Caco-2 (cell line): ENCODE measurements at regions not wholly inside any gene's neighbourhood (a gene's known extent, or its start where the extent isn't known, plus 50 kb on each side); places are given as distances from the start of the nearest gene placed in this dataset.

Experiments used
- BruUV-seq: library from RNA; stranded (reverse); fragments of 400-500 nt; replicated peaks from 2 replicates; lab custom pipeline; 2021; lab: Mats Ljungman, UMichigan
- CTCF ChIA-PET: fragments of 300-600 bp; sonication (Branson Sonifier 250); formaldehyde crosslinking; loops from one replicate; lab custom pipeline; 2022; ENCODE audit warnings: antibody characterized with exemption; lab: Charles Lee
- POLR2A ChIA-PET: fragments of 300-600 bp; sonication (Branson Sonifier 250); formaldehyde crosslinking; loops from one replicate; lab custom pipeline; 2022; ENCODE audit warnings: antibody characterized with exemption; lab: Charles Lee
- DNase-seq, 2 experiments: peaks; one replicate each; pipeline versions ENCODE4 v3.0.0 to v3.0.0-alpha.2; 2020 to 2022
- H3K27me3 ChIP-seq: replicated peaks from 2 replicates; pipeline ENCODE4 v1.6.0; 2011; ENCODE audit warnings: low read length; ENCODE audit not compliant: control insufficient read depth, insufficient read depth
- H3K36me3 ChIP-seq: 2 replicates; pipeline ENCODE4 v1.5.1; 2011; ENCODE audit warnings: low read length; ENCODE audit not compliant: control insufficient read depth, insufficient read depth
- H3K4me1 ChIP-seq: fragments of 250-450 bp; sonication (Bioruptor Pico); 2 replicates; pipeline ENCODE4 v1.5.1; 2020; ENCODE audit warnings: mild to moderate bottlenecking
- H3K4me3 ChIP-seq: 2 replicates; pipeline ENCODE4 v1.5.1; 2011; ENCODE audit warnings: low read depth, mild to moderate bottlenecking, control low read depth, low read length
- H3K9me3 ChIP-seq: fragments of 250-450 bp; sonication (Bioruptor Pico); 2 replicates; pipeline ENCODE4 v1.5.1; 2020; ENCODE audit warnings: mild to moderate bottlenecking, moderate library complexity
- H3K27ac Mint-ChIP-seq: one replicate; pipeline ENCODE4 v1.8.0; 2022; ENCODE audit warnings: mixed read lengths; ENCODE audit not compliant: unreplicated experiment
- H3K27me3 Mint-ChIP-seq: one replicate; pipeline ENCODE4 v1.8.0; 2022; ENCODE audit warnings: mixed read lengths; ENCODE audit not compliant: insufficient read depth, unreplicated experiment
- H3K36me3 Mint-ChIP-seq: one replicate; pipeline ENCODE4 v1.8.0; 2022; ENCODE audit warnings: mild to moderate bottlenecking, mixed read lengths; ENCODE audit not compliant: insufficient read depth, unreplicated experiment
- H3K4me1 Mint-ChIP-seq: one replicate; pipeline ENCODE4 v1.8.0; 2022; ENCODE audit warnings: low read depth, mixed read lengths; ENCODE audit not compliant: unreplicated experiment
- H3K4me3 Mint-ChIP-seq: one replicate; pipeline ENCODE4 v1.8.0; 2022; ENCODE audit warnings: mild to moderate bottlenecking, moderate library complexity, mixed read lengths; ENCODE audit not compliant: unreplicated experiment
- H3K9me3 Mint-ChIP-seq: one replicate; pipeline ENCODE4 v1.8.0; 2022; ENCODE audit warnings: mixed read lengths; ENCODE audit not compliant: unreplicated experiment
- intact Hi-C: fragments of 100-400 bp; cut with micrococcal nuclease; formaldehyde crosslinking; loops from one replicate; pipeline ENCODE4 v1.10.0; 2022; ENCODE audit not compliant: unreplicated experiment
- TF ChIP-seq, protein P1 (sequence below), 2 experiments: fragments of 200-600 bp in 1 of 2; IDR thresholded peaks; 1 replicate in 1 of 2; 2 replicates in 1 of 2; pipeline versions ENCODE4 v1.5.1 to v1.8.0; 2011 to 2022; ENCODE audit warnings: antibody characterized with exemption in 1 of 2, control low read depth in 1 of 2, inconsistent platforms in 1 of 2, low read depth in 1 of 2, low read length in 1 of 2, mild to moderate bottlenecking in 1 of 2, moderate library complexity in 1 of 2; ENCODE audit not compliant: insufficient read depth in 1 of 2, severe bottlenecking in 1 of 2, unreplicated experiment in 1 of 2

DNA sequence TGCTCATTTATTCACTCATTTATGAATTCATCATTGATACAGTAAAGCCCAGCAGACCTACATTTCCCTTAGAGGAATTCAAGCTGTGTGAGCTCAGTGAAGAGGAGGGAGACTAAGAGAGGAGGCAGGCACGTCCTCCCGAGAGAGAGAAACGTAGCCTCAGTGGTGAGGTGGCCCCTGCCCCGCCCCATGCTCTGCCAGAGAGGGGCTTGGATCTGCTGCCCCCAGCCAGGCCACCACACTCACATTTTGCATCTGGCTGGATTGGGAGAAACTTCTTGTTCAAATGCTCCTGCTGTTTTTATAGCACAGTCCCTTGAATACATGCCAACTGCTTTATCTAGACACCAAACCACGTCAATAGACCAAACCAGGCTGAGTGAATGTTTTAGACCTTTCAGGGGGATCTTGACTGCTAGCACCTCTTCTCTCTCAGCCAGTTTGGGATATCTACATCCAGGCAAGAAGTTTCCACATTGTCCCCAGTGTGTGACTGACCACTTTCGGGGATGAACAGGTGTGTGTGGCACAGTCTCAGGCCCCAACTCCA lies 67.7 kb upstream of the AJAP1 start:
- ChIA-PET POLR2A (no interaction called here), CTCF (no interaction called here)
- H3K9me3 Mint-ChIP-seq, result no peaks in the 10 kb centered on the region
- H3K4me3 ChIP-seq, result no peak overlapping the region
- H3K27me3 ChIP-seq, result no peaks in the 10 kb centered on the region
- no TSS peak for BruUV-seq
- no peaks in the 10 kb centered on the region for H3K4me1 Mint-ChIP-seq
- no peak for DNase-seq
- H3K4me3 Mint-ChIP-seq, result no peak overlapping the region
- intact Hi-C loops, result no loop called here
- H3K4me1 ChIP-seq, result no peaks in the 10 kb centered on the region
- TF ChIP-seq, protein P1, sequence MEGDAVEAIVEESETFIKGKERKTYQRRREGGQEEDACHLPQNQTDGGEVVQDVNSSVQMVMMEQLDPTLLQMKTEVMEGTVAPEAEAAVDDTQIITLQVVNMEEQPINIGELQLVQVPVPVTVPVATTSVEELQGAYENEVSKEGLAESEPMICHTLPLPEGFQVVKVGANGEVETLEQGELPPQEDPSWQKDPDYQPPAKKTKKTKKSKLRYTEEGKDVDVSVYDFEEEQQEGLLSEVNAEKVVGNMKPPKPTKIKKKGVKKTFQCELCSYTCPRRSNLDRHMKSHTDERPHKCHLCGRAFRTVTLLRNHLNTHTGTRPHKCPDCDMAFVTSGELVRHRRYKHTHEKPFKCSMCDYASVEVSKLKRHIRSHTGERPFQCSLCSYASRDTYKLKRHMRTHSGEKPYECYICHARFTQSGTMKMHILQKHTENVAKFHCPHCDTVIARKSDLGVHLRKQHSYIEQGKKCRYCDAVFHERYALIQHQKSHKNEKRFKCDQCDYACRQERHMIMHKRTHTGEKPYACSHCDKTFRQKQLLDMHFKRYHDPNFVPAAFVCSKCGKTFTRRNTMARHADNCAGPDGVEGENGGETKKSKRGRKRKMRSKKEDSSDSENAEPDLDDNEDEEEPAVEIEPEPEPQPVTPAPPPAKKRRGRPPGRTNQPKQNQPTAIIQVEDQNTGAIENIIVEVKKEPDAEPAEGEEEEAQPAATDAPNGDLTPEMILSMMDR (IDR thresholded peaks at IDR 0.05; ENCODE audit: insufficient read depth in 1 of 2, low read depth in 1 of 2, low read length in 1 of 2, severe bottlenecking in 1 of 2, unreplicated experiment in 1 of 2), result no peak
- no peaks in the 10 kb centered on the region for H3K36me3 ChIP-seq
- no peaks in the 10 kb centered on the region for H3K9me3 ChIP-seq
- H3K27ac Mint-ChIP-seq, result no peak overlapping the region
- peaks cover 16% of the 10 kb centered on the region for H3K27me3 Mint-ChIP-seq
- no peaks in the 10 kb centered on the region for H3K36me3 Mint-ChIP-seq

DNA sequence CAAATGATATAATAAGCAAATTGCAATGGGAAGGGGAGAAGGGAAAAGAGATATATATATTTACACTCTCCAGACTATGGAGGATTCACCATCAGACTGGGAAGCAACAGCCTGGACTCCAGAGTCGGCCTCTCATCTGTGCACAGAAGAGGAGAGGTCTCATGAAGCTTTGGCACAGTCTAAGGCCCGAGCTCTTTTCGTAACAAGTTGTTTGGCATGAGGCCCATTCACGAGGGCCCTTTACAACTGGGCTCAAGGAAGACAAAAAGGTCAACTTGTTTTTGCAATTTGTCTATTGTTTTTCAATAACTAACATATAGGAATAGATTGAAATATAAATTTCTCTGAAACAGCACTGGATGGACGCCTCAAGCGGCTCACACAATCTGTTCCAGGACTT lies 66.7 kb upstream of the AJAP1 start:
- CTCF ChIA-PET, result no interaction called here
- Mint-ChIP-seq H3K27me3 (peaks cover 16% of the 10 kb centered on the region), H3K9me3 (no peaks in the 10 kb centered on the region), H3K4me3 (no peak overlapping the region), H3K36me3 (no peaks in the 10 kb centered on the region), H3K4me1 (no peaks in the 10 kb centered on the region), H3K27ac (no peak overlapping the region)
- BruUV-seq, result no TSS peak
- H3K4me3 ChIP-seq, result no peak overlapping the region
- no peak for DNase-seq
- POLR2A ChIA-PET, result no interaction called here
- no peaks in the 10 kb centered on the region for H3K27me3 ChIP-seq
- TF ChIP-seq, protein P1 (IDR thresholded peaks at IDR 0.05; ENCODE audit: insufficient read depth in 1 of 2, low read depth in 1 of 2, low read length in 1 of 2, severe bottlenecking in 1 of 2, unreplicated experiment in 1 of 2), result no peak
- H3K36me3 ChIP-seq, result no peaks in the 10 kb centered on the region
- no peaks in the 10 kb centered on the region for H3K4me1 ChIP-seq
- intact Hi-C loops, result no loop called here
- H3K9me3 ChIP-seq, result no peaks in the 10 kb centered on the region

DNA sequence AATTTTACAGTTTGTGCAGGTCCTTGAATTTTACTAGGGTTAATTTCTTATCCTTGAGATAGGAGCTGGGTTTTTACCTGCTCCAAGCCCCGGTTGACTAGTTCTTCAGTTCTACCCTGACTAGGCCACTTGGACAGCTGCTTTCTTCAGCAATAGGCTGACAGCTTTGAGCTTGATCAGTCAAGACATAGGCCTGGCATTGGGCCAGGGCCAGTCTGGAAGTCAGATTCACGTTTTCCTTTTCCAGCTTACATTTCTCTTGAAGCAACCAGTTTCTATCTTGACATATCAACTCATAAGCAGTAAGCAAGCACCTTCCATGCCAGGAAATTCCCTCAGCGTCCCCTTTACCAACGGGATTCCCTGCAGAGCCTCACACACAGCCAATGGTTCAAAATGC lies 63.7 kb upstream of the AJAP1 start:
- Histone ChIP-seq H3K4me3 (no peak overlapping the region), H3K4me1 (no peaks in the 10 kb centered on the region), H3K36me3 (no peaks in the 10 kb centered on the region), H3K9me3 (no peaks in the 10 kb centered on the region), H3K27me3 (no peaks in the 10 kb centered on the region)
- Mint-ChIP-seq H3K36me3 (no peaks in the 10 kb centered on the region), H3K9me3 (no peaks in the 10 kb centered on the region), H3K4me3 (no peak overlapping the region), H3K27me3 (peaks cover 12% of the 10 kb centered on the region), H3K27ac (no peak overlapping the region), H3K4me1 (no peaks in the 10 kb centered on the region)
- POLR2A ChIA-PET, result no interaction called here
- DNase-seq, result no peak
- intact Hi-C loops, result no loop called here
- BruUV-seq, result no TSS peak
- CTCF ChIA-PET, result no interaction called here
- TF ChIP-seq, protein P1 (IDR thresholded peaks at IDR 0.05; ENCODE audit: insufficient read depth in 1 of 2, low read depth in 1 of 2, low read length in 1 of 2, severe bottlenecking in 1 of 2, unreplicated experiment in 1 of 2), result no peak
